GM12878 (cell line): ENCODE measurements at regions not wholly inside any gene's neighbourhood (a gene's known extent, or its start where the extent isn't known, plus 50 kb on each side); places are given as distances from the start of the nearest gene placed in this dataset.

Source experiments
- ATAC-seq: fragments of 200-7000 bp; cut with Tn5 transposase; 3 replicates; pipeline ENCODE4 v1.9.1; 2020; ENCODE audit warnings: mild to moderate bottlenecking, moderate library complexity
- BruUV-seq: library from RNA; stranded (reverse); fragments of 400-500 nt; replicated peaks from 2 replicates; lab custom pipeline; 2021; lab: Mats Ljungman, UMichigan
- CTCF ChIA-PET: fragments of 300-600 bp; sonication (Branson Sonifier 250); formaldehyde crosslinking; extraction: SDS; loops from one replicate; lab custom pipeline; 2021; ENCODE audit warnings: inconsistent platforms; lab: Yijun Ruan, JAX
- POLR2A ChIA-PET: fragments of 350-600 bp; formaldehyde crosslinking; extraction: SDS; loops from one replicate; lab custom pipeline; 2021; ENCODE audit warnings: inconsistent platforms; lab: Charles Lee
- RAD21 ChIA-PET: fragments of 300-600 bp; sonication (Branson Sonifier 250); formaldehyde crosslinking; loops from one replicate; lab custom pipeline; 2023; ENCODE audit warnings: antibody characterized with exemption; ENCODE audit not compliant: unreplicated experiment; lab: Charles Lee
- SMC1A ChIA-PET: fragments of 300-600 bp; sonication (Branson Sonifier 250); formaldehyde crosslinking; loops from one replicate; lab custom pipeline; 2023; ENCODE audit not compliant: unreplicated experiment, uncharacterized antibody; lab: Charles Lee
- DNase-seq: peaks from one replicate; pipeline ENCODE4 v3.0.0-alpha.2; 2011; ENCODE audit warnings: low read depth, low spot score
- FAIRE-seq: peaks from 3 replicates; lab custom pipeline; 2011; peaks lifted over from hg19 to GRCh38; lab: Jason Lieb, UNC
- H2AFZ ChIP-seq: 2 replicates; pipeline ENCODE4 v1.6.0; 2011; ENCODE audit warnings: low read depth, low read length, control low read depth; ENCODE audit not compliant: control insufficient read depth
- H3K27ac ChIP-seq: 2 replicates; pipeline ENCODE4 v1.5.1; 2011; ENCODE audit warnings: control low read depth; ENCODE audit not compliant: control insufficient read depth, insufficient read depth
- H3K27me3 ChIP-seq, 2 experiments: replicated peaks in 1 of 2; 2 replicates each; pipeline versions ENCODE4 v1.6.0 to v1.6.1; 2011; ENCODE audit warnings: low read length in 1 of 2; ENCODE audit not compliant: control insufficient read depth in 2 of 2, insufficient read depth in 2 of 2
- H3K36me3 ChIP-seq, 2 experiments: 2 replicates each; pipeline ENCODE4 v1.5.1; 2011; ENCODE audit warnings: low read length in 1 of 2; ENCODE audit not compliant: control insufficient read depth in 2 of 2, insufficient read depth in 2 of 2
- H3K4me1 ChIP-seq: 2 replicates; pipeline ENCODE4 v1.6.1; 2011; ENCODE audit warnings: mild to moderate bottlenecking, low read length, moderate library complexity, mixed read lengths; ENCODE audit not compliant: control insufficient read depth, insufficient read depth
- H3K4me2 ChIP-seq: 2 replicates; pipeline ENCODE4 v1.6.0; 2011; ENCODE audit warnings: control low read depth; ENCODE audit not compliant: control insufficient read depth, insufficient read depth
- H3K4me3 ChIP-seq: fragments of 200-600 bp; sonication (generic); 2 replicates; pipeline ENCODE4 v1.5.1; 2016
- H3K79me2 ChIP-seq: 2 replicates; pipeline ENCODE4 v1.6.0; 2011; ENCODE audit warnings: low read length; ENCODE audit not compliant: control insufficient read depth, insufficient read depth
- H3K9ac ChIP-seq: 2 replicates; pipeline ENCODE4 v1.8.0; 2011; ENCODE audit warnings: low read length, control low read depth, mixed read lengths; ENCODE audit not compliant: control insufficient read depth, insufficient read depth
- H3K9me3 ChIP-seq: replicated peaks from 3 replicates; pipeline ENCODE4 v1.5.1; 2011; ENCODE audit warnings: mild to moderate bottlenecking, low read length; ENCODE audit not compliant: control insufficient read depth, insufficient read depth
- H4K20me1 ChIP-seq: 2 replicates; pipeline ENCODE4 v1.6.0; 2011; ENCODE audit not compliant: control insufficient read depth, insufficient read depth
- BHLHE40 ChIP-seq, 2 experiments: fragments of 450-650 bp in 1 of 2; IDR thresholded peaks; 2 replicates each; pipeline ENCODE4 v1.6.1; 2011 to 2017; ENCODE audit warnings: low read depth in 2 of 2, borderline replicate concordance in 1 of 2, improper control_type of control experiment in 1 of 2, low read length in 1 of 2, mild to moderate bottlenecking in 1 of 2
- E2F4 ChIP-seq: IDR thresholded peaks from 2 replicates; pipeline ENCODE4 v1.6.1; 2012; ENCODE audit warnings: low read depth, low read length, improper control_type of control experiment
- ETV6 ChIP-seq, 2 experiments: fragments of 450-650 bp in 1 of 2; IDR thresholded peaks in 1 of 2; conservative IDR thresholded peaks in 1 of 2; 2 replicates each; pipeline ENCODE4 v1.6.1; 2014; ENCODE audit warnings: antibody characterized with exemption in 1 of 2, borderline replicate concordance in 1 of 2, low read depth in 1 of 2, mild to moderate bottlenecking in 1 of 2, moderate library complexity in 1 of 2
- FOXK2 ChIP-seq: fragments of 450-650 bp; IDR thresholded peaks from 2 replicates; pipeline ENCODE4 v1.6.1; 2017; ENCODE audit warnings: mild to moderate bottlenecking, moderate library complexity
- KDM1A ChIP-seq: fragments of 200-600 bp; sonication (generic); IDR thresholded peaks from 2 replicates; pipeline ENCODE4 v1.6.1; 2016; ENCODE audit warnings: borderline replicate concordance
- NR2C2 ChIP-seq: IDR thresholded peaks from 2 replicates; pipeline ENCODE4 v1.6.1; 2011; ENCODE audit warnings: borderline replicate concordance, low read depth; ENCODE audit not compliant: control insufficient read depth, insufficient read length
- RBBP5 ChIP-seq: fragments of 200-600 bp; sonication (generic); conservative IDR thresholded peaks from 2 replicates; pipeline ENCODE4 v1.6.1; 2016
- RELA ChIP-seq: fragments of 450-650 bp; IDR thresholded peaks from 2 replicates; pipeline ENCODE4 v1.8.0; 2014; ENCODE audit warnings: borderline replicate concordance; ENCODE audit not compliant: partially characterized antibody
- RELB ChIP-seq: fragments of 450-650 bp; IDR thresholded peaks from 2 replicates; pipeline ENCODE4 v1.6.1; 2017; ENCODE audit warnings: low read depth, mild to moderate bottlenecking, moderate library complexity
- RFX5 ChIP-seq: IDR thresholded peaks from 2 replicates; pipeline ENCODE4 v1.6.1; 2011; ENCODE audit warnings: low read depth, low read length, improper control_type of control experiment
- SIN3A ChIP-seq: IDR thresholded peaks from 2 replicates; pipeline ENCODE4 v1.6.1; 2012; ENCODE audit warnings: low read depth, low read length, improper control_type of control experiment
- ZBTB33 ChIP-seq: fragments of 450-650 bp; IDR thresholded peaks from 2 replicates; pipeline ENCODE4 v1.6.1; 2017; ENCODE audit warnings: mild to moderate bottlenecking
- ZNF592 ChIP-seq: fragments of 450-650 bp; IDR thresholded peaks from 2 replicates; pipeline ENCODE4 v1.6.1; 2017; ENCODE audit warnings: mild to moderate bottlenecking, moderate library complexity
- ZZZ3 ChIP-seq: IDR thresholded peaks from 2 replicates; pipeline ENCODE4 v1.6.1; 2011; ENCODE audit warnings: low read depth; ENCODE audit not compliant: control insufficient read depth, insufficient read length
- WGBS: methylation state at CpG from one replicate; pipeline ENCODE4 v1.1.6; 2016; ENCODE audit warnings: low lambda C conversion rate; ENCODE audit not compliant: insufficient replicate concordance, insufficient coverage; ENCODE audit errors: missing lambda C conversion rate; 5-methylcytosine and 5-hydroxymethylcytosine counted together
- in situ Hi-C: fragments of 300-500 bp; cut with MboI; formaldehyde crosslinking; loops from 9 replicates; pipeline ENCODE4 v1.14.3; 2018; ENCODE audit warnings: mixed read lengths
- intact Hi-C: fragments of 100-400 bp; cut with micrococcal nuclease; formaldehyde crosslinking; loops from one replicate; pipeline ENCODE4 v1.14.2; 2022; ENCODE audit not compliant: unreplicated experiment

- no peak for TF ChIP-seq RFX5
- no peak for TF ChIP-seq BHLHE40 (IDR thresholded peaks at IDR 0.05; ENCODE audit: borderline replicate concordance in 1 of 2, low read depth in 2 of 2, low read length in 1 of 2)
- TF ChIP-seq ZZZ3: no peak
- TF ChIP-seq RELB: no peak
- no peak for TF ChIP-seq SIN3A
- TF ChIP-seq RBBP5: no peak
- TF ChIP-seq ZBTB33: no peak
- TF ChIP-seq FOXK2: no peak
- TF ChIP-seq ZNF592: no peak
- no peak for TF ChIP-seq KDM1A
- no peak for TF ChIP-seq ETV6 (conservative IDR thresholded peaks at IDR 0.05 in 1 of 2, IDR thresholded peaks at IDR 0.05 in 1 of 2; ENCODE audit: borderline replicate concordance in 1 of 2, low read depth in 1 of 2)
- no peak for TF ChIP-seq RELA
- TF ChIP-seq NR2C2: no peak
- no peak for TF ChIP-seq E2F4
- TF ChIP-seq, all 136 proteins: peak for 0
Observed at GRCh38 chr2:15801439-15801838, 138.9 kb upstream of the MYCN start.

More at GRCh38 chr2:15801439-15801838, 138.9 kb upstream of the MYCN start:
- Histone ChIP-seq H4K20me1 (no peaks in the 10 kb centered on the region), H3K9ac (no peak overlapping the region), H3K4me2 (no peak overlapping the region), H3K4me3 (no peak overlapping the region), H3K9me3 (no peaks in the 10 kb centered on the region), H2AFZ (no peak overlapping the region), H3K27ac (no peak overlapping the region), H3K4me1 (no peaks in the 10 kb centered on the region), H3K79me2 (no peaks in the 10 kb centered on the region), H3K36me3 (no peaks in the 10 kb centered on the region), H3K27me3 (peaks cover 2 to 3% of the 10 kb centered on the region in 2 experiments; a peak in 2 of 4 replicates)
- SMC1A ChIA-PET: no interaction called here
- no peak for DNase-seq
- intact Hi-C loops (no loop called here), in situ Hi-C loops (no loop called here)
- CTCF ChIA-PET: no interaction called here
- POLR2A ChIA-PET: no interaction called here
- BruUV-seq: no TSS peak
- FAIRE-seq: no peak
- ATAC-seq: no peak
- RAD21 ChIA-PET: no interaction called here
- 53% methylated on average over 14 of the region's 14 CpGs for WGBS
